ENCODE measurements at regions not wholly inside any gene's neighbourhood (a gene's known extent, or its start where the extent isn't known, plus 50 kb on each side); places are given as distances from the start of the nearest gene placed in this dataset.

DNA sequence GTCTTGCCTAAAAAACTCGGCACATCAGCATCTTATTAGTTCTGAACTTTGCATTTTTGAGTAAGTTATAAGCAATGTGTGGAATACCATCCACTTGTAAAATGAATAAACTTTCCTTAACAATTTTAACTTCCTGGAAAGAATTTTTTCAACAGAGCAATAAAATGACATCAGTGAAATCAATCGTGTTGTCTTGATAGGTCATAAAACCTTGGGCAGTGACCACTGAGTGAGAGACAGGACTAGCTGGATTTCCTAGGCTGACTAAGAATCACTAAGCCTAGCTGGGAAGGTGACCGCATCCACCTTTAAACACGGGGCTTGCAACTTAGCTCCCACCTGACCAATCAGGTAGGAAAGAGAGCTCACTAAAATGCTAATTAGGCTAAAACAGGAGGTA, 403.0 kb upstream of the CNKSR2 start:
- TF ChIP-seq, protein P1, sequence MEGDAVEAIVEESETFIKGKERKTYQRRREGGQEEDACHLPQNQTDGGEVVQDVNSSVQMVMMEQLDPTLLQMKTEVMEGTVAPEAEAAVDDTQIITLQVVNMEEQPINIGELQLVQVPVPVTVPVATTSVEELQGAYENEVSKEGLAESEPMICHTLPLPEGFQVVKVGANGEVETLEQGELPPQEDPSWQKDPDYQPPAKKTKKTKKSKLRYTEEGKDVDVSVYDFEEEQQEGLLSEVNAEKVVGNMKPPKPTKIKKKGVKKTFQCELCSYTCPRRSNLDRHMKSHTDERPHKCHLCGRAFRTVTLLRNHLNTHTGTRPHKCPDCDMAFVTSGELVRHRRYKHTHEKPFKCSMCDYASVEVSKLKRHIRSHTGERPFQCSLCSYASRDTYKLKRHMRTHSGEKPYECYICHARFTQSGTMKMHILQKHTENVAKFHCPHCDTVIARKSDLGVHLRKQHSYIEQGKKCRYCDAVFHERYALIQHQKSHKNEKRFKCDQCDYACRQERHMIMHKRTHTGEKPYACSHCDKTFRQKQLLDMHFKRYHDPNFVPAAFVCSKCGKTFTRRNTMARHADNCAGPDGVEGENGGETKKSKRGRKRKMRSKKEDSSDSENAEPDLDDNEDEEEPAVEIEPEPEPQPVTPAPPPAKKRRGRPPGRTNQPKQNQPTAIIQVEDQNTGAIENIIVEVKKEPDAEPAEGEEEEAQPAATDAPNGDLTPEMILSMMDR (tag by site-specific recombination; IDR thresholded peaks at IDR 0.05), result no peak
- no peak for TF ChIP-seq ZNF324 (tag by site-specific recombination; IDR thresholded peaks at IDR 0.05)
- TF ChIP-seq, protein P2, sequence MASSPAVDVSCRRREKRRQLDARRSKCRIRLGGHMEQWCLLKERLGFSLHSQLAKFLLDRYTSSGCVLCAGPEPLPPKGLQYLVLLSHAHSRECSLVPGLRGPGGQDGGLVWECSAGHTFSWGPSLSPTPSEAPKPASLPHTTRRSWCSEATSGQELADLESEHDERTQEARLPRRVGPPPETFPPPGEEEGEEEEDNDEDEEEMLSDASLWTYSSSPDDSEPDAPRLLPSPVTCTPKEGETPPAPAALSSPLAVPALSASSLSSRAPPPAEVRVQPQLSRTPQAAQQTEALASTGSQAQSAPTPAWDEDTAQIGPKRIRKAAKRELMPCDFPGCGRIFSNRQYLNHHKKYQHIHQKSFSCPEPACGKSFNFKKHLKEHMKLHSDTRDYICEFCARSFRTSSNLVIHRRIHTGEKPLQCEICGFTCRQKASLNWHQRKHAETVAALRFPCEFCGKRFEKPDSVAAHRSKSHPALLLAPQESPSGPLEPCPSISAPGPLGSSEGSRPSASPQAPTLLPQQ (tag by site-specific recombination; IDR thresholded peaks at IDR 0.05), result no peak
- TF ChIP-seq, protein P3, sequence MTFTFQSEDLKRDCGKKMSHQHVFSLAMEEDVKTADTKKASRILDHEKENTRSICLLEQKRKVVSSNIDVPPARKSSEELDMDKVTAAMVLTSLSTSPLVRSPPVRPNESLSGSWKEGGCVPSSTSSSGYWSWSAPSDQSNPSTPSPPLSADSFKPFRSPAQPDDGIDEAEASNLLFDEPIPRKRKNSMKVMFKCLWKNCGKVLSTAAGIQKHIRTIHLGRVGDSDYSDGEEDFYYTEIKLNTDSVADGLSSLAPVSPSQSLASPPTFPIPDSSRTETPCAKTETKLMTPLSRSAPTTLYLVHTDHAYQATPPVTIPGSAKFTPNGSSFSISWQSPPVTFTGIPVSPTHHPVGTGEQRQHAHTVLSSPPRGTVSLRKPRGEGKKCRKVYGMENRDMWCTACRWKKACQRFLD (tag by site-specific recombination; IDR thresholded peaks at IDR 0.05), result no peak
- no peak for TF ChIP-seq ZNF768 (tag by site-specific recombination; IDR thresholded peaks at IDR 0.05)
- no peak for TF ChIP-seq ZBTB8A (tag by site-specific recombination; IDR thresholded peaks at IDR 0.05)
- no peak for TF ChIP-seq OVOL3 (tag by site-specific recombination; IDR thresholded peaks at IDR 0.05)
- TF ChIP-seq TCF7L2 (IDR thresholded peaks at IDR 0.05; ENCODE audit: borderline replicate concordance, low read depth, low read length), result no peak
- TF ChIP-seq ZNF221 (tag by site-specific recombination; IDR thresholded peaks at IDR 0.05; ENCODE audit: borderline replicate concordance), result no peak
- no peak for TF ChIP-seq ZNF184 (tag by site-specific recombination; IDR thresholded peaks at IDR 0.05)
- no peak for TF ChIP-seq ZNF48 (tag by site-specific recombination; IDR thresholded peaks at IDR 0.05)
- no peak for TF ChIP-seq ZNF670 (tag by site-specific recombination; IDR thresholded peaks at IDR 0.05; ENCODE audit: low read depth)
- no peak for TF ChIP-seq KLF1 (tag by site-specific recombination; IDR thresholded peaks at IDR 0.05)
- TF ChIP-seq SALL2 (tag by site-specific recombination; IDR thresholded peaks at IDR 0.05; ENCODE audit: borderline replicate concordance), result no peak
